ENCODE measurements at regions not wholly inside any gene's neighbourhood (a gene's known extent, or its start where the extent isn't known, plus 50 kb on each side); places are given as distances from the start of the nearest gene placed in this dataset.
"Not testable (repeated sequence)": the region's sequence is repeated elsewhere in the genome, so short reads cannot be mapped to it uniquely, and the experiment has no call there.

DNA sequence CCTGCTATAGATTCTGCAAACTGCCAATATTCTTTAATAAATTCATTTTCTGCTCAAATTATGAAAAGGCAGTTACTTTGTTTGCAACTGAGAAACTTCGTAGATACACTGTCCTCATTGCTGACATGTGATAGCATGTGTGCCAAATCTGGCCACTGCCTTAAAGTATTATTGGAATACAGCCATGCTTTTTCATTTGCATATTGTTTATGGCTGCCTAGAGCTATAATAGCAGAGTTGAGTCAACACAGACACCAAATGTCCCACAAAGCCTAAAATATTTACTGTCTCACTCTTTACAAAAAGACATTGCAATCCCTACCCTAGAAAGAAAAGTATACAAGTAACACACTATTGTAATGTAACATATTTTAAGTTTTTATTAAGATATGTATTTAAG, 647.4 kb downstream of the XPNPEP1 start:
- DNase-seq: peak; percentile 5 to 11

DNA sequence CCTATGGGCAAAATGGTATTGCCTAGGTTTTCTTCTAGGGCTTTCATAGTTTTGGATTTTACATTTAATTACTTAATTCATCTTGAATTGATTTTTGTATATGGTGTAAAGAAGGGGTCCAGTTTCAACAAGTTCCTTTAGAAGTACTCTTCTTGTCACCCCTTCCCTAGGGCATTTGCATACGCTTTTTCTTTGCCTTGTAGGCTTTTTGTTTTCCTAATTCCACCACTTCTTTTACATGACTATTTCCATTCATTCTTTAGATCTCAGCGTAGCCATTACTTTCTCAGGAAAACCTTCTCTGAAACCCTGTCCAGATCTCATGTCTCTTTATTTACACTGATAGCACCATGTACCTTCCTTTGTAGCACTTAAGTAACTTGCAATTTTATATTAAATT, 648.6 kb downstream of the XPNPEP1 start:
- DNase-seq: no peak

GRCh38 chr10:109270173-109270572, 653.1 kb downstream of the XPNPEP1 start:
- DNase-seq: no peak

DNA sequence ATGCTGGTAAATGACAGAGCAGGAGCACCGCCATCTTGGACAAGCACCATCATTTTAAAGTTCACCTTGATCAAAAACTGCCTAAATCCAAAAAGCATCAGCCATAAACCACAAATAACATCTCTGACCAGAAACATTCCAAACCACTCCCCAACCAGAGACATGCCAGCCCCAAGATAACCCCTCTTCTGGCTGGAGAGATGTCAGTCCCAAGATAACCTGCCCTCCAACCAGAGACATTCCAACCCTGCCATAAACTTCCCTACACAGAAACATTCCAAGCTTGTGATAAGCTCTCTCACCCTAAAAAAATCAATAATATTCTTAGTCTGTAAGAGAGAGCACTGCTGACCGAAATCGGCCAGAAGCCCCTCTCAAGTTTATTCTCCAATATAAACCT, 659.3 kb downstream of the XPNPEP1 start:
- DNase-seq: no peak

DNA sequence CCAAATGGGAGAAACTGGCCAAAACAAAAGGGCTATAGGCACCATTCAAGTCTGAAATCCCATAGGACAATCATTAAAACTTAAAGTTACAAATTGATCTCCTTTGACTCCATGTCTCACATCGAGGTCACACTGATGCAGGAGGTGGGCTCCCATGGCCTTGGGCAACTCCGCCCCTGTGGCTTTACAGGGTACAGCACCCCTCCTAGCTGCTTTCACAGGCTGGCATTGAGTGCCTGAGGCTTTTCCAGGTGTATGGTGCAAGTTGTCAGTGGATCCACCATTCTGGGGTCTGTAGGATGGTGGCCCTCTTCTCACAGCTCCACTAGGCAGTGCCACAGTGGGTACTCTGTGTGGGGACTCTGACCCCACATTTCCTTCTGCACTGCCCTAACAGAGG, 662.1 kb downstream of the XPNPEP1 start:
- DNase-seq: no peak

DNA sequence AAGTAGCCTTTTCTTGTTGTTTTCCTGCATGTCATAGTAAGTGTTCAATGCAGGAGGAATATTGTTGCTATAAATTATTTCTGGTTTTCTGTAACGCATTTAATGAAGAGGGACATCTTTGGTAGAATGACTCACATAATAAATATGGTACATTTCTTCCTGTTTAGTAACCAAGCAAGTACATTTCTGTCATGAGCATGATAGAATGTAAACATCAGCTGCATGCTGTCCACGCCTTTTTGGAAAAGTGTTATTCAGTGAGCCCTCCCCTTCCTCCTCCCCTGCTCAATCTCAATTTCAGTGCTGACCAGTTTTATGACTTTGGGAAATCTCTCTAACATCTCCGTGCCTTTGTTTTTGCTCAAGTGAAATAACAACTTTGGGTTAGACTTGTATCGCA, 664.0 kb downstream of the XPNPEP1 start:
- no peak for DNase-seq

GRCh38 chr10:109253306-109253705, 670.0 kb downstream of the XPNPEP1 start:
- DNase-seq: no peak

DNA sequence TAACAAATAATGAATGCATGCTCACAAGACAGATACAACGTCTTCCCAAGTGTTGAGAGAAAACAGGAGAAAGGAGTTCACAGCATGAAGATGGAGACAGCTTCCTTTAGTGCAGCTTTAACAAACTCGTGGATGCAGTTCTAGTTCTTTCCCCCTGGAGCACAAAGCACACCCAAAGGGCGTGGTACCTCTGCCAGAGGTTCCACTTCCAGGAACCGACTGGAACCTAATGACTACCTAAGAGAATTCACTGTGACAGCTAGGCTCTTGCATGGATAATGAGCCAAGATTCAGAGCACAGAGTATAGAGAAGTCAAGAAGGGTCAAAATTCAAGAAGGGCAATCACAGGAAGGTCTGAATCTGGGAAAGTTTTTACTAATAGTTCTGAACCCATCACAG, 673.2 kb downstream of the XPNPEP1 start:
- no peak for DNase-seq

- no peak for DNase-seq
These were observed 675.5 kb downstream of the XPNPEP1 start for GRCh38 chr10:109247814-109248213.

DNA sequence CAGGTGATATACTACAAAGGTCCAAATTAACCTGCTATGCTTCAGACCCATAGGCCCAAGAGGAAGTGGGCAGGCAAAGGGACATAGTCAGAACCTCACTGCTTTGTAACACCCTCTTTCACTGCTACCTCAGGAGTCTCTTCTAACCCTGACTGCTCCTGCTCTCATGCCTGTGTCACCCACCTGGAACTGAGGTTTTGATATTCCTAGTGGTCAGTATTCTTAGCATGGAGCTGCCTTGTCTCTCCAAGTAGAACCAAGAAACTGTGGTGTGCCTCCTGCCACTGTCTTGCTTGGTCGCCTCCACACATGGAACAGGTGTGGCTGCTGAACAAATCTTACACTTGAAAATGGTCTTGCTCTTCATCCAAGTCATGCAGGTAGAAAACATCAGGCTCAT, 677.5 kb downstream of the XPNPEP1 start:
- DNase-seq: no peak

DNA sequence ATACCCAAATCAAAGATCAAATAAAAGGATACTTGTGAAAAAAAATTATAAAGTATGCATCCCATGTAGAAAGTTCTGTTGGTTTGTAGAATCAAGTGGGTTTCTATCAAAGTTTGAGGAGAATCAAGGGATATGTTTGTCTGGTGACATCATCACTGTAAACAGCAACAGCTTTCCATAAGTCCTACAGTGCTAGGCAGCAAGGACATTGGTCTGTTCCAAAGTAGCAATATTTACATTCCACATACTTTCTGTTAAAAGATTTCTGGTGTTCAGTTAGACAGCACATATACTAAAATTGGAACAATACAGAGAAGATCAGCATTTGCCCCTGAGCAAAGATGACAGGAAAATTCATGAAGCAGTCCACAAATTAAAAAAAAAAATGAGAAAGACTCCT, 683.9 kb downstream of the XPNPEP1 start:
- no peak for DNase-seq

DNA sequence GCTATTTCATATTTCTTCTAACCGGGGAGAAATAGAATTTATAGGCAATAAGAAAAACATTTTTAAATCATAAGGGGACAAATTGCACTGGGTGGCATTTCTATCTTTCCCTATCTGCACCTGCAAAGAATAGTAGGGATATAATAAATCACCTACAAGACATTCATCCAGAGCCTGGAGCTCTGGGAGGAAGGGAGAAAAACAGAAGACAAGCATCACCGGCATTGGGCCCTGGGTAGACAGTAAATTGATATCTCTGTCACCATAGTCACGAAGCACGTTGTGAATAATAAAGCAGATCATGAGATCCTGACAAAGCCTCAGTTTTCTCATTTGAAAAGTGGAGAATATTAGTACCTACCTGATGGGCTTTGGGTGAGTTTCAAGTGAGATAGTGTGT, 685.6 kb downstream of the XPNPEP1 start:
- no peak for DNase-seq

DNA sequence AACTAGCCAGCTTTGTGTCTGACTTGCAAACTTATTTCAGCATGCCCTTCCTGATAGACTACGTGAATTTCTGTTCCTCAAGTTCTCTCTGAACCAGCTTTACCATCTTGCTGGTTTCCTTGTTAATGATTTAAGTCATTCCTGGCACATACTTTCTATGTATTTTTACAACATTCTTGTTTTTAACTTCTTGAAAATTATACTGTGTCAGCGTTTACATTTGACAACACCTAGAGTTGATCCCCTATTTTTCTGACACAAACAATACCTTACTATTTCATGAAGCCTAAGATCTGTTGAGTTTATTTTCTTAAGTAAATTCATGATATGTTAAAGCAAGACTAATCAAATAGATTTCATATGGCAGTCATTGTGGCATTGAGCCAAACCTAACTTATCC, 686.3 kb downstream of the XPNPEP1 start:
- DNase-seq: no peak

DNA sequence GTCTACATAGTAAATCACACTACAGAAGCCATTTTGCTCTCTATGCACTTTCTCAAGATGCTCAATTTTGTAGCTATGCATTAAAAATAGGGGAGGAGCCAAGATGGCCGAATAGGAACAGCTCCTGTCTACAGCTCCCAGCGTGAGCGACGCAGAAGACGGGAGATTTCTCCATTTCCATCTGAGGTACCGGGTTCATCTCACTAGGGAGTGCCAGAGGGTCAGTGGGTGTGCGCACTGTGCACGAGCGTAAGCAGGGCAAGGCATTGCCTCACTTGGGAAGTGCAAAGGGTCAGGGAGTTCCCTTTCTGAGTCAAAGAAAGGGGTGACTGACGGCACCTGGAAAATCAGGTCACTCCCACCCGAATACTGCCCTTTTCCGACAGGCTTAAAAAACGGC, 699.8 kb downstream of the XPNPEP1 start:
- not testable (repeated sequence) for DNase-seq

GRCh38 chr10:109219935-109220605, 703.2 kb downstream of the XPNPEP1 start:
- DNase-seq: no peak

DNA sequence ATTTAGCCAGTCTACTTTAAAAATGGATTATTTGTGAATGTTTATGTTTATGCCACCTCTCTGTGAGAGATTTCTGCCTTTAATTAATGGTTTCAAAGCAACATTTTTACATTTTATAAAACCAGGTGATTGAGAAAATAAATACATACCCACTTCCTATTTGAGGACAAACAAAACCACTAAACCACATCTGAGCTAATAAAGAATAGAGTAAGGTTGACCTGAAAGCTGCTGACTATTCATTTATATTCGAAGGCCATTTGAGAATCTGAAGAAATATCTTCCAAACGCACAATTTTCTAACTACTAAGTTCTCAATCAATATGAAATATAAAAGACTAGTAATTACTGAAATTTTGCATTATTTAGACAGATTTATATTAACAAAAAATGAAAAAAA, 705.1 kb downstream of the XPNPEP1 start:
- DNase-seq: no peak

DNA sequence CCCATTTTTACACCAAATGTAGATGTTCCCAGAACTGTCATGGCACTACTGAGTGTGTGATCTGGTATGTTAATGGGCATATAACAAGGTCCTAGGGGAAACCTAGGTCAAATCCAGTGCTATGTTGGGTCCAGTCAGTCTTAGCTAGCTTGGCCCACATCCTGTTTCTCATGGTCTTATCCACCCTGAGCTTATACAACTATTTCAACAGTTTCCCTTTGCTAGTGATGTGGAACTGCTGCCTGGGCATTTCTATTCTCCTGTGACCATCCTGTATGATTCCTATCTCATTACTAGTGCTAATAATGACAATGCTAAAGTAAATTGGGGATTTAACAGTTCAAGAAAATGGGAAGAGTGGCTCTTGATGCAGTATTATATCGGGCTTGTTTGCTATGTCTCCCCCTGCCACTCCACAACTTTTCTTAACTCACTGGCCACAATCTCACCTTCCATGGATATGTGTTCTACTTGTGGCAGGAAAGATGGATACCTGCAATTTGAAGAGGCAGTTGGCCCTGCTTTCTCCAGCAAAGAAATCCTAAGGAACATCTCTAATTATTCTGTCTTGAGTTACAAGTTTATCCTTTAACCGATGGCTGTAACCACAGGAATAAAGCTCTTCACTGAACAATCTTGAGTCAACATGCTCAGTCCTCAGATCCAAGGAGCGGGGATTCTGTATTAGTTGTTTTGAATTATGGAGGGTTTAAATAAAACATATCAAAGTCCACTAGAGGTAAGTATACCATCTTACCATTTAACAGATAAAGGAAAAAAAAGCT, 707.8 kb downstream of the XPNPEP1 start:
- DNase-seq: no peak

DNA sequence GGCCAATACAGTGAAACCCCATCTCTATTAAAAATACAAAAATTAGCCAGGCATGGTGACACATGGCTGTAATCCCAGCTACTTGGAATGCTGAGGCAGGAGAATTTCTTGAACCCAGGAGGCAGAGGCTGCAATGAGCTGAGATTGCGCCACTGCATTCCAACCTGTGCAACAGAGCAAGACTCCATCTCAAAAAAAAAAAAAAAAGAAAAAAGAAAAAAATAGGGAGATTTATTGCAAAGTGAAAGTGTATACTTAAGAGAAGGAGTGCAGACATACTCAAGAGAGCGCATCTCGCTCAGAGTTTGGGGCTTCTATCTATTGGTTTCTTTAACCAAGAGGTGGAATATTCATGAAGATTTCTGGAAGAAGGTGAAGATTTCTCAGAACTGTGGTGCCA, 708.4 kb downstream of the XPNPEP1 start:
- DNase-seq: not testable (repeated sequence)

- no peak for DNase-seq
These were observed 716.0 kb downstream of the XPNPEP1 start for GRCh38 chr10:109207361-109207760.

GRCh38 chr10:109205929-109206585, 717.3 kb downstream of the XPNPEP1 start:
- DNase-seq: no peak

- DNase-seq: no peak
These were observed 719.5 kb downstream of the XPNPEP1 start for GRCh38 chr10:109203646-109204353.

DNA sequence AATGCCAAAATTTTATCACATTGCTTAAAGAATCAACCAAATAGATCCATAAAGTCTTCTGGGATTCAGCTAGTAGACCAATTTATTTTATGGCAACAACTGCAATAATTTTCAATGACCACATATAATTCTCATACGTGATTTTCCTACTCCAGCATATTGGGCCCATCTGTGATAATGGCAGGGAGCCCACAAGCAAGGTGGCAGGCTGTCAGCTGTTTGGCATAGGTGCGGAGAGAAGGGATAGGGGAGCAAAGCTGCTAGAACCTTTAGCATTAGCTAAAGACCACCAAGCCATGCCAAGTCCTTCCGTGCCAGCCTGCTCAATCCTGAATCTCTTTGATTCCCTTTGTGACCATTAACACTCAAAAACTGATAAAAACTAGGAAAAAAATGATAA, 721.2 kb downstream of the XPNPEP1 start:
- DNase-seq: no peak
